SK-N-SH treated with all-trans-retinoic acid at 6 μM for 48 hours (cell line): ENCODE measurements at regions not wholly inside any gene's neighbourhood (a gene's known extent, or its start where the extent isn't known, plus 50 kb on each side); places are given as distances from the start of the nearest gene placed in this dataset.

ENCODE experiments used
- ARNTL ChIP-seq: fragments of 450-650 bp; formaldehyde crosslinking; IDR thresholded peaks from 2 replicates; pipeline ENCODE4 v1.5.0; 2020; ENCODE audit warnings: low read depth, mild to moderate bottlenecking, moderate library complexity, borderline replicate concordance
- ESRRG ChIP-seq: fragments of 250-450 bp; sonication (Bioruptor Pico); IDR thresholded peaks from 2 replicates; pipeline ENCODE4 v1.6.1; 2021; ENCODE audit warnings: mild to moderate bottlenecking
- GLIS3 ChIP-seq: fragments of 250-450 bp; sonication (Bioruptor Pico); IDR thresholded peaks from 2 replicates; pipeline ENCODE4 v1.5.0; 2020; ENCODE audit warnings: mild to moderate bottlenecking, moderate library complexity
- ISL1 ChIP-seq: fragments of 250-450 bp; sonication (Bioruptor Pico); IDR thresholded peaks from 2 replicates; pipeline ENCODE4 v2.1.2; 2022; ENCODE audit warnings: mild to moderate bottlenecking, moderate library complexity
- TCF4 ChIP-seq: fragments of 250-450 bp; sonication (Bioruptor Pico); IDR thresholded peaks from 2 replicates; pipeline ENCODE4 v1.8.0; 2021; ENCODE audit warnings: mild to moderate bottlenecking, moderate library complexity, borderline replicate concordance
- TSHZ2 ChIP-seq: fragments of 250-450 bp; sonication (Bioruptor Pico); IDR thresholded peaks from 2 replicates; pipeline ENCODE4 v1.5.0; 2020; ENCODE audit warnings: mild to moderate bottlenecking, moderate library complexity
- ZFP3 ChIP-seq: fragments of 250-450 bp; sonication (Bioruptor Pico); IDR thresholded peaks from 2 replicates; pipeline ENCODE4 v1.5.0; 2020; ENCODE audit warnings: mild to moderate bottlenecking, moderate library complexity

GRCh38 chr21:36624105-36624504 is 74.8 kb upstream of the SIM2 start:
- TF ChIP-seq ESRRG (CRISPR knock-in tag) (no peak), ARNTL (CRISPR knock-in tag) (no peak), GLIS3 (CRISPR knock-in tag) (no peak), ZFP3 (CRISPR knock-in tag) (no peak), TCF4 (CRISPR knock-in tag) (no peak), TSHZ2 (CRISPR knock-in tag) (no peak), ISL1 (no peak)
